ENCODE measurements at regions not wholly inside any gene's neighbourhood (a gene's known extent, or its start where the extent isn't known, plus 50 kb on each side); places are given as distances from the start of the nearest gene placed in this dataset.

GRCh38 chr14:62626416-62626815 lies 418.8 kb downstream of the KCNH5 start:
- Histone ChIP-seq H3K9me3 (no peaks in the 10 kb centered on the region), H3K9ac (ENCODE audit: low read depth in 2 of 2, low read length in 2 of 2) (no peak overlapping the region), H3K4me3 (no peak overlapping the region), H3K27ac (no peak overlapping the region), H3K4me1 (no peaks in the 10 kb centered on the region), H3K27me3 (no peaks in the 10 kb centered on the region), H3K36me3 (no peaks in the 10 kb centered on the region)
- no peak for DNase-seq
- intact Hi-C loops (cut with DNase I), result no loop called here
- no peak for TF ChIP-seq CTCF (IDR thresholded peaks at IDR 0.05)

GRCh38 chr14:62629176-62629725 lies 416.0 kb downstream of the KCNH5 start:
- Histone ChIP-seq H3K9me3 (no peaks in the 10 kb centered on the region), H3K4me3 (no peak overlapping the region), H3K27ac (no peak overlapping the region), H3K36me3 (no peaks in the 10 kb centered on the region), H3K27me3 (no peaks in the 10 kb centered on the region), H3K4me1 (no peaks in the 10 kb centered on the region), H3K9ac (ENCODE audit: low read depth in 2 of 2, low read length in 2 of 2) (no peak overlapping the region)
- no peak for TF ChIP-seq CTCF (IDR thresholded peaks at IDR 0.05)
- intact Hi-C loops (cut with DNase I), result no loop called here
- DNase-seq, result no peak

GRCh38 chr14:62631176-62631575 lies 414.1 kb downstream of the KCNH5 start:
- Histone ChIP-seq H3K27ac (no peak overlapping the region), H3K4me3 (no peak overlapping the region), H3K9me3 (no peaks in the 10 kb centered on the region), H3K9ac (ENCODE audit: low read depth in 2 of 2, low read length in 2 of 2) (no peak overlapping the region), H3K27me3 (no peaks in the 10 kb centered on the region), H3K4me1 (no peaks in the 10 kb centered on the region), H3K36me3 (no peaks in the 10 kb centered on the region)
- TF ChIP-seq CTCF (IDR thresholded peaks at IDR 0.05), result no peak
- no peak for DNase-seq
- intact Hi-C loops (cut with DNase I), result no loop called here

- DNase-seq, result no peak
- Histone ChIP-seq H3K9me3 (no peaks in the 10 kb centered on the region), H3K27ac (no peak overlapping the region), H3K27me3 (no peaks in the 10 kb centered on the region), H3K9ac (ENCODE audit: low read depth in 2 of 2, low read length in 2 of 2) (no peak overlapping the region), H3K36me3 (no peaks in the 10 kb centered on the region), H3K4me1 (no peaks in the 10 kb centered on the region), H3K4me3 (no peak overlapping the region)
- intact Hi-C loops (cut with DNase I), result no loop called here
- no peak for TF ChIP-seq CTCF (IDR thresholded peaks at IDR 0.05)
Measured at GRCh38 chr14:62632771-62633170, 412.5 kb downstream of the KCNH5 start.

- H3K9ac ChIP-seq (ENCODE audit: low read depth in 2 of 2, low read length in 2 of 2), result no peak overlapping the region
- no peaks in the 10 kb centered on the region for H3K36me3 ChIP-seq
- intact Hi-C loops (cut with DNase I), result no loop called here
- TF ChIP-seq CTCF (IDR thresholded peaks at IDR 0.05), result no peak
- no peaks in the 10 kb centered on the region for H3K4me1 ChIP-seq
- H3K9me3 ChIP-seq, result no peaks in the 10 kb centered on the region
- H3K27ac ChIP-seq, result no peak overlapping the region
- no peak for DNase-seq
- no peaks in the 10 kb centered on the region for H3K27me3 ChIP-seq
- no peak overlapping the region for H3K4me3 ChIP-seq
Measured at GRCh38 chr14:62645649-62646048, 399.6 kb downstream of the KCNH5 start.
